Erythroblast (primary cell): ENCODE measurements at regions not wholly inside any gene's neighbourhood (a gene's known extent, or its start where the extent isn't known, plus 50 kb on each side); places are given as distances from the start of the nearest gene placed in this dataset.

Experiments
- DNase-seq, 2 experiments: peaks; one replicate each; lab custom pipeline; 2025; lab: John Stamatoyannopoulos, UW
- GATA1 ChIP-seq: IDR thresholded peaks from 2 replicates; pipeline ENCODE4 v1.6.1; 2011; ENCODE audit warnings: low read depth, mild to moderate bottlenecking, control low read depth, low read length, moderate library complexity
- POLR2A ChIP-seq: IDR thresholded peaks from 2 replicates; pipeline ENCODE4 v1.6.1; 2011; ENCODE audit warnings: mild to moderate bottlenecking, low read length

DNA sequence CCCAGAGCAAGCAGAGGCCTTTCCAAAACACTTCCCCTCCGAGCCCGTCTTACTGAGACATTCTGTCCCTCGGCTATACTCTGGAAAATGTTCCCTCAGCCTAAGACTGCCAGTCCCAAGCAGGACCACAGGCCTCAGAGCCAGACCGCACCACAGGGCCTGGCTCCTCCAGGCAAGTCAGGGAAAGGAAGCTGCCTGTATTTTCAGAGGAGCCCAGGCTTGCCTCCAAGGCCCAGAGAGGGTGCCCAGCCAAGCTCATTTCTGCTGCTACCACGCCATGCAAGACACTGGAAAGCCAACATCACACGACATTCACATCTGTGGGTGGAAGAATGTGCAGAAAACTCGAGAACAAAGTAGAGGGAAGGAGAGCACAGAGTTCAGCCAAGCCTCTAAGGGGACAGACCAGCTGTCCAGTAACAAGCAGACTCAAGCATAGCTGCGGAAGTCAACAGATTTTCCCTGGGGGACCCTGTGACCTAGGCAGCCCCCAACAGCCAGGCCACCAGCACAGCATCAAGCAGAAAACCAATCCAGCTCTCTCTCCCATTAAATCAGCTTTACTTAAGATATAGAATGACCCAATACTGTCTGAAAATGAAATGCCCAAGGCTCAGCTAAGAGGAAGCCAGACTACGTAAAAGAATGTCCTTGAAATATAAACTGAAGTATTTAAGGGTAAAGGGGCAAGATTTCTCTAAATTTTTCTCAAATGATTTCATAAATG, 123.9 kb downstream of the ZFP36L2 start:
- DNase-seq = no peak
- TF ChIP-seq GATA1 = no peak

DNA sequence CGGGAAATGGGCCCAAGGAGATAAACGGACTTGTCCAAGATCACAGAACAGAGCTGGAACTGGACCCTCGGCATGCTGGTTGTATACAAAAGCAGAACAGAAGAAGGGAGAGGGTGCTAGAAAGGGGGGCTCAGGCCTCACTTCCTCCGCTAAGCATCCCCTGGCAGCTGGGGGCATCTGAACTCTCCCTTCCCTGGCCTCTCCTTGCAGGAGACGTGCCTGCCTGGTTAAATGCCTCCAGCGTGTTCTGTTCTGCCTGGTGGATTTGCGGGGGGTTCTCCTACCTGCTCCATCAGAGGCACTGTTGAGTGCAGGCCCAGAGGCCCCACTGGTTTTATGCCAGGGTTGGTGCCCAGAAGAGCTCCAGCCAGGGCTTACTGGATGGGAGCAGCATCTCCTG, 124.7 kb downstream of the ZFP36L2 start:
- no peak for TF ChIP-seq GATA1
- no peak for TF ChIP-seq POLR2A
- DNase-seq = no peak

DNA sequence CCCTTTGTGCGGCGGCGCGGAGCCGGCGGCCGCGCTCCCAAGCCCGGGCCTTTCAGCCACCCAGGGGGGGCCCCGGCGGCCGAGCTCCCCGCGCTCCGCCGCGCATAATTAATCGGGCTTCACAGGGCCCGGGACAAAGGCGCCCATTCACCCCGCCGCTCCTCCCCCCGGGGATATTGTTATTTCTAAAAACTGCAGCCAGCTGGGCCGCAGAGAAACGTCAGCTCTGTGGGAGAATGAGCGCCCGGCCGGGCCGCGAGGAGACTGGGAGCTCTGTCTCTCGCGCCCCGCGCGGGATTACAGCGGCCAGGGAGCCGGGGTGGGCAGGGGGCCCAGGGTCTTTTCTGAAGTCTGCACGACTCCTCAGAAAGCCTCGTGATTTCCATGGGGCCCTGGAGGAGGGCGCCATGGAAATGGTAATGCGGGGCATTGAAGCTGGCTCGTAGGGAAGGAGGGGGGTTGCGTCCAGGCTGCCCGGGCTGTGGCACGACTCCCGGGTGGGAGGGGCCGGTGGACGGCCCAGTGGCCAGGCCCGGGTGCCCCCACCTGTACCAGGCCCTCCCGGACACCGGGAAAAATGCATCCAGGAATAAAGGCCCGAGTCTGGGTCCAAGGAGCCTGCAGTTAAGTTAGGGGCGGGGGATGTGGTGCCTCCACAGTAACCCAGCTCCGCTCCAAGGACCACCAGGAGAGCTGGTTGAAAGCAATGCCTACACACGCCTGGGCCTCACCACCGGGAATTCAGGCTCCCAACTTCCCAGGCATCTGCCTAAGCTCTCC, 125.3 kb downstream of the ZFP36L2 start:
- no peak for TF ChIP-seq POLR2A
- no peak for TF ChIP-seq GATA1
- DNase-seq = no peak

GRCh38 chr2:43100362-43100882, 126.0 kb downstream of the ZFP36L2 start:
- TF ChIP-seq POLR2A (no peak), GATA1 (no peak)
- no peak for DNase-seq

- TF ChIP-seq POLR2A (no peak), GATA1 (no peak)
- no peak for DNase-seq
Observed at GRCh38 chr2:43099797-43100196, 126.6 kb downstream of the ZFP36L2 start.

DNA sequence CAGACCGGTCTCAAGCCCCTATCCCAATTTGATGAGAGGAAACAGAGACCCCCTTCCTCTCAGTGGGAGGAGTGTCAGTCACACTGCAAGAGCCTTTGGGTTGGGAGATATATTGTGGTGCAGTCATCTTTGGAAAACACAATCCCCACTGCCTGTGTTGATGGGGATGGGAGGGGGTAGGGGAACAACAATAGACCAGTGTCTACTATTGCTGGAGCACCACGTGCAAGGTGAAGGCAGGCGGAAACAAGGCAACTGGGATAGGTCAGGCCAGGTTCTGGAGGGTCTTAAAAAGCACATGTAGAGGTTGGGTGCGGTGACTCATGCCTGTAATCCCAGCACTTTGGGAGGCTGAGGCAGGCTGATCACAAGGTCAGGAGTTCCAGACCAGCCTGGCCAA, 127.9 kb downstream of the ZFP36L2 start:
- TF ChIP-seq GATA1 (no peak), POLR2A (no peak)
- no peak for DNase-seq

DNA sequence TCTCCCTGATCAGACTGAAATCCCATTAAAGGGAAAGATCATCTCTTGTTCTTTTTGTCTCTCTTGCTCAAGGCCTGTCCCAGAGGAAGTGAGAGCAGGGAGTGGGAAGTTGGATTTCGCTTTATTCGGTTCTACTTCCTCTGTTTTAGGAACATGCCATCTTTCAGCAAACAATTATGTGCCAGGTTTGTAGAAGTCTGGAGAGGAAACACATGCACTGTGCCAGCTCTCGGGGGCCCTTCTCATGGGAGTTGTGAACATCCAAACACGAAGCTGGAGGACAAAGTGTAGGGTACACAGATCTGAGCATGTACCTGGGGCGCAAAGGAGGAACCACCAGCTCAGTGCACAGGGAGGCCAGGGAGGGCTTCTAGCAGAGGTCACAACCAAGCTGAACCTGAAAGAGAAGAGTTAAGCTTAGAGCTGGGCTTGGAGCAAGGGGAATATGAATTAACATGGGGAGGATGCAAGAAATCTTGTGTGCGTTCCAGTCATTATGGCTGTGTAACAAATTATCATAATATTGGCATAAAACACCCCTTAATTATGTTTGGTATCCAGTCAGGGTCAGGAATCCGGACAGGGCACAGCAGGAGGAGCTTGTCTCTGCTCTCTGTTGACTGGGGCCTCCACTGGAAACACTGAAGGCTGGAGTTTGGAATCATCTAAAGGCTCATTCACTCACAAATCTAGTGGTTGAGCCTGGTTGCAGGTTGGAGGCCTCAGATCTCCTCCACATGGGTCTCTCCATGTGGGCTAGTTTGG, 128.6 kb downstream of the ZFP36L2 start:
- no peak for DNase-seq
- TF ChIP-seq POLR2A (no peak), GATA1 (no peak)

DNA sequence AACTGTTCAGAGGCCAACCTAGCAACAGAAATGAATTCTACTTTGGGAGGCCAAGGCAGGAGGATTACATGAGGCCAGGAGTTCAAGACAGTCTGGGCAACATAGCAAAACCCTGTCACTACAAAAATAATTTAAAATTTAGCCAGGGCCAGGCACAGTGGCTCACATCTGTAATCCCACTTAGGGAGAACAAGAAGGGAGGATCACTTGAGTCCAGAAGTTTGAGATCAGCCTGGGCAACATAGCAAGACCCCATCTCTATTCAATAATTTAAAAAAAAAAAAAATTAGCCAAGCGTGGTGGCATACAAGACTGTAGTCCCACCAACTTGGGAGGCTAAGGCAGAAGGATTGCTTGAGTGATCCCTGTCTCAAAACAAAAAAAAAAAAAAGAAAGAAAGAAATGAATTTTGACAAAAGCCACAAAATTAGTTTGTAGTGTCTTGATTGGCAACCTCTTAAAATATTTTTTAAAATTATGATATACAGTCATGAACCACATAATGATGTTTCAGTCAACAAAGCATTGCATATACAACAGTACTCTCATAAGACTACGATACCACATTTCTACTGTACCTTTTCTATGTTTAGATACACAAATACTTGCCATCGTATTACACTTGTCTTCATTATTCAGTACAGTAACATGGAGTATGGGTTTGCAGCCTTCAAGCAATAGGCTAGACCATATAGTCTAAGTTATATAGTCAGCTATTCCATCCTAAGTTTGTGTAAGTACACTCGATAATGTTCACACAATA, 130.7 kb downstream of the ZFP36L2 start:
- TF ChIP-seq POLR2A = no peak
- no peak for TF ChIP-seq GATA1
- DNase-seq = no peak

DNA sequence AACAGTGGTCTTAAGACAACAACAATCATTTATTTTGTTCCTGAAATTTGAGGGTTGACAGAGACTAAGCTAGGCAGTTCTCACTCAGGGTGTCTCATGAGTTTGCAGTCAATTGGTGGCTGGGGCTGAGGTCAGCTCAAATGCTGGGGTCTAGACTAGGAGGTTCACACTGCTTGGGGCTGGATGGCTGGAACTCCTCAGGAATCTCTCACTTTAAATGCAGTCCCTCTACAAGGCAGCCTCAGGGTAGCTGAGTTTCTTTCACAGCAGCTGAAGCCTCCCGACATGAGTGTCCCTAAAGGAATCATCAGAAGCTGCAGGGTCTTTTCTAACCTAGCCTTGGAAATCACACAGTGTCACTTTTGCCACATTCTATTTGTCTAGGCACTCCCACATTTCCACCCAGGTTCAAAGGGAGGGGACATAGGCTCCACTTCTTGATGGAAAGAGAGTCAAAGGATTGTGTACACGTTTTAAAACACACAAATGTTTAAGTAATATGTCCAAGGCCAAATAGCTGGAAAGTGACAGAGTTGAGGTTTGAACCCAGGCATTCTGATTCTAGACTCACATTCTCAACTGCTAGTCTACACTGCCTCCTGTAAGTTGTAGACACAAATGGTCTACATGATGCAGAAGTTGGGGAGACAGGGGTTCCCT, 133.8 kb downstream of the ZFP36L2 start:
- DNase-seq = no peak
- no peak for TF ChIP-seq POLR2A
- TF ChIP-seq GATA1 = no peak

- TF ChIP-seq GATA1 (no peak), POLR2A (no peak)
- DNase-seq = no peak
Observed at GRCh38 chr2:43090317-43090716, 136.1 kb downstream of the ZFP36L2 start.

DNA sequence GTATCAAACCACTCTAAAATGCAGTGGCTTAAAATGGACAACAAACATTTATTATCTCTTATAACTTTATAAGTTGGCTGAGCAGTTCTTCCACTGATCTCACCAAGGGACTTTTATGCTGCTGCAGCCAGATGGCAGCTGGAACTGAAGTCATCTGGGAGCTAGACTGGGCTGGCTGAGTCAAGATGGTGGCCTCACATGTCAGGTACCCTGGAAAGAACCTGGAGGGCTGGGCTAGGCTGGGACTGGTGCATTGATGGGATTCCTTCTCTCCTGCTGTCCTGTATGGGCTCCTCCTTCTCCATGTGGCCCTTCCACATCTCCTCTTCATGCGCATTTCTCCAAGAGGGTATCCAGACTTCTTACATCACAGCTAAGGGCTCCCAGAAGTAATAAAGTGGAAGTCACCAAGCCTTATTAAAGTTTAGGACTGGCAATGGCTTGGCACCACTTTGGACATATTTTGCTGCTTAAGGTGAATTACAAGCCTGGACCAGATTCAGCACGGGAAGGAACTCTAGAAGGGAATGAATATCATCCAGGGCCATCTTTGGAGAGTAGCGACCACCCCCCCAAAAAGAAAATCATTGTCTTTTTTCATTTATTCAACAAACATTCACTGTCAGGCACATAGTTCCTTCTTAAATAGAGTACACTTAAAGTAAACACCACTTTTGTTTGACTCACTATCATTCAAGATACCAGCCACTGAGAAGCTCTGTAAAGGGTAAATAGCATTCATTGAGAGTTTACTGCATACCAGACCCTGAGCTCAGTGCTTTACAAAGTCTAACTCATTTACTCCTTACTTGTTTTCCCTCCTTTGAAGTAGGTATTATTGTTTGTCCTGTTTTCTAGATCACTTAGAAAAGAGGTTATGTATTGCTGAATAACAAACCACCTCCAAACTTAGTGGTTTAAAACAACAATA, 138.0 kb downstream of the ZFP36L2 start:
- no peak for DNase-seq
- no peak for TF ChIP-seq GATA1
- no peak for TF ChIP-seq POLR2A

- no peak for DNase-seq
- TF ChIP-seq POLR2A = no peak
- TF ChIP-seq GATA1 = no peak
Observed at GRCh38 chr2:43087413-43087812, 139.0 kb downstream of the ZFP36L2 start.
